GM12874 (cell line): ENCODE measurements at regions not wholly inside any gene's neighbourhood (a gene's known extent, or its start where the extent isn't known, plus 50 kb on each side); places are given as distances from the start of the nearest gene placed in this dataset.

ENCODE experiments used
- CTCF ChIP-seq: IDR thresholded peaks from 2 replicates; pipeline ENCODE4 v1.5.1; 2011; ENCODE audit warnings: low read depth, mild to moderate bottlenecking, control low read depth, low read length, moderate library complexity; ENCODE audit not compliant: insufficient read depth

- no peak for TF ChIP-seq CTCF
These were observed 204.8 kb upstream of the SYT4 start for GRCh38 chr18:43482136-43482535.

GRCh38 chr18:43482600-43482999 lies 205.3 kb upstream of the SYT4 start:
- no peak for TF ChIP-seq CTCF

DNA sequence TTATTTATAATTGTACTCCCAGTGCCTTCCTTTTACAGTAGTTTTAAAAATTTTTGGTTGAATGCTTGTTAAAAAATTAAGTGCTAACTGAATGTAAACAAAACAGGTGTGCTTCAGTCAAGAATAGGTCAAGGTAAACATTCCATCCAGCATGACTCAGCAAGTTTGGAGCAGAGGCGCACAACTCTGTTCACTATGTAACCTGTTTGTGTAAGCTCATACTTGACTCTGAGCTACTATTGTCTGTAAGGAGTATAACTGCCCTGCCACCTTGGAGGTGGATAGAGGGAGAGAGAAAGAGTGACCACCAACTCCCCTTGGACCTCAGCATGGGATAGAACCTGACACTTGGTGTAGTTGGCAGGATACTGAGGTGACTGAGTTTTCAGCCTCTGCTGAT lies 207.4 kb upstream of the SYT4 start:
- no peak for TF ChIP-seq CTCF

DNA sequence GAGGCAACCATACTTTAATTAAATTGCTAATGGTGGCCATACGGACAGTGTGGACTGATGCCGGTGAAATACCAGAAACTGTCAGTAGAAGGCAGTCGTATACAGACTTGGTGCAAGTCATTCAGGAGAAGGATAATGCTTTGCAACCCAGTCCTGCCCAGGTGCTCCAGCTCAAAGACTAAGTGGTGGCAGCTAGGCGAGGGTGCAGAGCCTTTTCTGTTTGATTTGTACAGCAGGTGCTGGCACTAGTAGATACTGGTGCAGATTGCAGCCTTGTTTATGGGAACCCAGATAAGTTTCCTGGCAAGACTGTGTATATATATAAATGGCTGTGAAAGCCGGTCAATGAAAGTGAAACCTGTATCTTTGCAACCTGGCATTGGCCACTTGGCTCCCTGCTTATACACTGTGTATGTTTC lies 208.3 kb upstream of the SYT4 start:
- TF ChIP-seq CTCF, result no peak

GRCh38 chr18:43486462-43486861 lies 209.2 kb upstream of the SYT4 start:
- no peak for TF ChIP-seq CTCF

GRCh38 chr18:43501099-43501498 lies 223.8 kb upstream of the SYT4 start:
- TF ChIP-seq CTCF, result no peak

DNA sequence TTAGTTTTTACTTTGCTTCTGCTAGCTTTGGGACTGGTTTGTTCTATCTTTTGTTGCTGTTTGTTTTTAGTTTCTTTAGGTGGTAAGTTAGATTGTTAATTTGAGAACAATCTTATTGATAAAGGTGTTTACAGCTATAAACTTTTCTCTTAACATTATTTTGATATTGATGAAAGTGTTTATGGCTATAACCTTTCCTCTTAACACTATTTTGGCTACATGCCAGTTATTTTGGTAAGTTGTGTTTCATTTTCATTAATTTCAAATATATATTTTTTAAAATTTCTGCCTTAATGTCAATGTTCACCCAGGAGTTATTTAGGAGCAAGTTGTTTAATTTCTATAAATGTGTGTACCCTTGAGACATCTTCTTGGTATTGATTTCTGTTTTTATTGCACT lies 229.6 kb upstream of the SYT4 start:
- no peak for TF ChIP-seq CTCF

DNA sequence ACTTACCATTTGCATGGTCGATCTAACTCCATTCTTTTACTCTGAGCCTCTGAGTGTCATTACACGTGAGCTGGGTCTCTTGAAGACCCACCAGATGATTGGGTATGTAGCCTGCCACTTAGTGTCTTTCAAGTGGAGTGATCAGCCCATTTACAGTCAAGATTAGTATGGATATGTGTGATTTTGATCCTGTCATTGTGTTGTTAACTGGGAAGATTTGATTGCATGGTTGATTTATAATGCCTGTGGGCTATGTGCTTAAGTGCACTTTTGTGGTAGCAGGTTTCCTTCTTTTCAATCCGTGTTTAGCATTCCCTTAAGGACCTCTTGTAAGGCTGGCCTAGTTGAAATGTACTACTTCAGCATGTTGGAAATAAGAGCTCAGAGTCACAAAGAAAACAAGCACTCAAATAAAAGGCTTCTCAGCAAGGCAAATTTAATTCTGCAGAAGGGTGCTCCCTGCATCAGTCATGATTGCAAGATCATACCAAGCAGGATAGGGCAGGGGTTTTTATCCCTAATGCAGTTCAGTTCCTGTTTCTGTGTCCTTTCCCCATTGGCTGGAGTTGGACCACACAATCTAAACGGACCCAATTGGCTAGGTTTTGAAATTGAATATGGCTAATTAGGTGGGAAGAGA lies 230.7 kb upstream of the SYT4 start:
- no peak for TF ChIP-seq CTCF
